PC-9 (cell line): ENCODE measurements at regions not wholly inside any gene's neighbourhood (a gene's known extent, or its start where the extent isn't known, plus 50 kb on each side); places are given as distances from the start of the nearest gene placed in this dataset.

Source experiments
- EZH2 ChIP-seq: fragments of 200-600 bp; sonication (generic); IDR thresholded peaks from 2 replicates; pipeline ENCODE4 v1.8.0; 2017; ENCODE audit warnings: antibody characterized with exemption, low read depth
- TF ChIP-seq, protein P1 (sequence below): fragments of 200-600 bp; sonication (generic); conservative IDR thresholded peaks from 2 replicates; pipeline ENCODE4 v1.6.1; 2017; ENCODE audit warnings: mixed run types, antibody characterized with exemption, mild to moderate bottlenecking, moderate library complexity

DNA sequence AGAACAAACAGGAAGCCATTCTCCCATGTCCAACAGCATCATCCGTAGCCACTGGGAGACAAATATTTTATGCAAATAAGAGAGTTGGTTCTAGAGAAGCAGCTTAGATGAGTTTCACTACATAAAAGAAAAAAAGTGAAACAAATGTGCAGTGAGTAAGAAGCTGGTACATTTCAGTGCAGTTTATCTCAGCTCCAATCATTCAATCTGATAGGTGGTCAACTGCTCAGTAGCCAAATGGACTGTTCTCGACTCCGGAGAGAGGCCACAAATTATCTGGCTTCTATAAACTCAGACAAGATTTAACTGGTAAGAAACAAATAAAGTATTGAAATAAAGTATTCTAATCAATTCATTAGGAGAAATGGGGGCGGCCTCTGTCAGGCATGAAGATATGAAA is 68.3 kb downstream of the MAF start:
- TF ChIP-seq, protein P1, sequence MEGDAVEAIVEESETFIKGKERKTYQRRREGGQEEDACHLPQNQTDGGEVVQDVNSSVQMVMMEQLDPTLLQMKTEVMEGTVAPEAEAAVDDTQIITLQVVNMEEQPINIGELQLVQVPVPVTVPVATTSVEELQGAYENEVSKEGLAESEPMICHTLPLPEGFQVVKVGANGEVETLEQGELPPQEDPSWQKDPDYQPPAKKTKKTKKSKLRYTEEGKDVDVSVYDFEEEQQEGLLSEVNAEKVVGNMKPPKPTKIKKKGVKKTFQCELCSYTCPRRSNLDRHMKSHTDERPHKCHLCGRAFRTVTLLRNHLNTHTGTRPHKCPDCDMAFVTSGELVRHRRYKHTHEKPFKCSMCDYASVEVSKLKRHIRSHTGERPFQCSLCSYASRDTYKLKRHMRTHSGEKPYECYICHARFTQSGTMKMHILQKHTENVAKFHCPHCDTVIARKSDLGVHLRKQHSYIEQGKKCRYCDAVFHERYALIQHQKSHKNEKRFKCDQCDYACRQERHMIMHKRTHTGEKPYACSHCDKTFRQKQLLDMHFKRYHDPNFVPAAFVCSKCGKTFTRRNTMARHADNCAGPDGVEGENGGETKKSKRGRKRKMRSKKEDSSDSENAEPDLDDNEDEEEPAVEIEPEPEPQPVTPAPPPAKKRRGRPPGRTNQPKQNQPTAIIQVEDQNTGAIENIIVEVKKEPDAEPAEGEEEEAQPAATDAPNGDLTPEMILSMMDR: no peak
- TF ChIP-seq EZH2: no peak
